T-helper 17 cell (primary cell): ENCODE measurements at regions not wholly inside any gene's neighbourhood (a gene's known extent, or its start where the extent isn't known, plus 50 kb on each side); places are given as distances from the start of the nearest gene placed in this dataset.

ENCODE experiments used
- ATAC-seq: fragments of 150-1000 bp; cut with Tn5 transposase; 2 replicates; pipeline ENCODE4 v1.10.0; 2021; ENCODE audit warnings: mild to moderate bottlenecking, moderate library complexity
- DNase-seq, 3 donors: peaks; one replicate each; pipeline versions ENCODE4 v3.0.0 to v3.0.0-alpha.2; 2020 to 2021
- H3K9me3 ChIP-seq: one replicate; pipeline ENCODE4 v1.7.0; 2013; ENCODE audit warnings: low read length, mild to moderate bottlenecking; ENCODE audit not compliant: control insufficient read depth, poor library complexity, severe bottlenecking
- H3K27ac Mint-ChIP-seq: one replicate; pipeline ENCODE4 v1.8.0; 2022; ENCODE audit warnings: mild to moderate bottlenecking, moderate library complexity, mixed read lengths
- H3K27me3 Mint-ChIP-seq: one replicate; pipeline ENCODE4 v1.8.0; 2022; ENCODE audit warnings: mixed read lengths
- H3K36me3 Mint-ChIP-seq: one replicate; pipeline ENCODE4 v1.8.0; 2022; ENCODE audit warnings: low read depth, mixed read lengths
- H3K4me1 Mint-ChIP-seq: one replicate; pipeline ENCODE4 v1.8.0; 2022; ENCODE audit warnings: mild to moderate bottlenecking, mixed read lengths
- H3K4me3 Mint-ChIP-seq: one replicate; pipeline ENCODE4 v1.8.0; 2022; ENCODE audit warnings: mild to moderate bottlenecking, moderate library complexity, mixed read lengths

DNA sequence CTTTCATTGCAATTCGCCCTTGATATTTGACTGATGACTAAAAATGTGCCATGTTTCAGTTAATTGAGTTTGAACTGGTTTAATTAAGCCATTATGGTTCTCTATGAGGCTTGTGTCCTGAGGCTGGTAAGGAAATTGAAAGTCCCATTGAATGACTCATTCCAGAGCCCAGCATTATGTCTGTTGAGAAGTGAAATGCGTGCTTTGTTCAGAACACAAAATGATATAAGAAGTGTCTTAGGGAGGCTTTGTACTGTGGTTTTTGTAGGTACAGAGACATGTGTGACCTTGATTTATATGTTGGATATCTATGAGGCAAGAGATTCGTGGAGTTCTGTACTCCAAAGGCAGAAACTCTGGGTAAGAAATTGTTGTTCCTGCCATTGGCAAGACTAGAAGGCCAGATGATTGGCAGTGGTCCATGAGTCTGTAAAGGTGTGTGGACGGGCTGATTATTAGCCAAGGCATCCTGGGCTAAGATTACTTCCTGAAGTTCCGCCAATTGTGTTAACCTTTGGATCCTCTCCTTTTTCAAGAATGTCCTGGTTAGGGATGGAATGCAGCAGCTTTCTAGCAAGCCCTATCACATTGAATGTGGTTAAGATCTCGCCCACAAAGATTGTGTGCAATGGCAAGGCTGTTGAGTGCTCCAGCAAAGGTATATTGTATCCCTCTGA, 103.7 kb downstream of the NPIPB5 start:
- H3K27ac Mint-ChIP-seq = no peak overlapping the region
- no peak overlapping the region for H3K4me3 Mint-ChIP-seq
- ATAC-seq = no peak
- H3K4me1 Mint-ChIP-seq = no peaks in the 10 kb centered on the region
- no peaks in the 10 kb centered on the region for H3K36me3 Mint-ChIP-seq
- H3K9me3 ChIP-seq = peaks cover 2% of the 10 kb centered on the region
- DNase-seq = no peak
- H3K27me3 Mint-ChIP-seq = peaks cover 43% of the 10 kb centered on the region

GRCh38 chr16:22618842-22619241, 108.2 kb downstream of the NPIPB5 start:
- DNase-seq = no peak
- Mint-ChIP-seq H3K27me3 (peaks cover 36% of the 10 kb centered on the region), H3K4me3 (no peak overlapping the region), H3K36me3 (no peaks in the 10 kb centered on the region), H3K4me1 (no peaks in the 10 kb centered on the region), H3K27ac (no peak overlapping the region)
- H3K9me3 ChIP-seq = peaks cover 2% of the 10 kb centered on the region
- ATAC-seq = no peak

GRCh38 chr16:22621586-22622155, 111.0 kb downstream of the NPIPB5 start:
- DNase-seq = no peak
- no peak for ATAC-seq
- no peak overlapping the region for H3K4me3 Mint-ChIP-seq
- no peaks in the 10 kb centered on the region for H3K4me1 Mint-ChIP-seq
- no peak overlapping the region for H3K27ac Mint-ChIP-seq
- no peaks in the 10 kb centered on the region for H3K9me3 ChIP-seq
- no peaks in the 10 kb centered on the region for H3K36me3 Mint-ChIP-seq
- H3K27me3 Mint-ChIP-seq = peaks cover 18% of the 10 kb centered on the region

- ATAC-seq = no peak
Measured at GRCh38 chr16:22622703-22623102, 112.0 kb downstream of the NPIPB5 start.

DNA sequence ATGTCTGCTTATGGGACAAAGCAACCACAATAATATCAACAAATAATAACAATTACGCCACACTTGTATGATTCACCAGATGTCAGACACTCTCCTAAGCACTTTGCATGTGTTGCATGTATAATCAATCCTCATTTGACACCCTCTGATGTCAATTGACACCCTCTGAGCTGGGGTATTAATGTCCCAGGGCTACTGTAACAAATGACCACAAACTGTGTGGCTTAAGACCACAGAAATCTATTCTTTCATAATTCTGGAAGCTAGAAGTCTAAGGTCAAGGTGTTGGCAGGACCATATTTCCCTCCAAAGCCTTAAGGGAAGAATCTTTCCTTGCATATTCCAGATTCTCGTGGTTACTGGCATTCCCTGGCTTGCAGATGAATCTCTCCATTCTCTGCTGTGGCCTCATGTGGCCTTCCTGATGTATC, 112.7 kb downstream of the NPIPB5 start:
- Mint-ChIP-seq H3K4me3 (no peak overlapping the region), H3K36me3 (no peaks in the 10 kb centered on the region), H3K4me1 (no peaks in the 10 kb centered on the region), H3K27me3 (peaks cover 13% of the 10 kb centered on the region), H3K27ac (no peak overlapping the region)
- no peak for ATAC-seq
- H3K9me3 ChIP-seq = no peaks in the 10 kb centered on the region
- no peak for DNase-seq

More at GRCh38 chr16:22622703-22623102, 112.0 kb downstream of the NPIPB5 start:
- Mint-ChIP-seq H3K27ac (no peak overlapping the region), H3K4me1 (no peaks in the 10 kb centered on the region), H3K36me3 (no peaks in the 10 kb centered on the region), H3K27me3 (peaks cover 12% of the 10 kb centered on the region), H3K4me3 (no peak overlapping the region)
- no peak for DNase-seq
- H3K9me3 ChIP-seq = no peaks in the 10 kb centered on the region

- no peak for DNase-seq
- H3K27me3 Mint-ChIP-seq = peaks cover 19% of the 10 kb centered on the region
- no peak for ATAC-seq
- no peaks in the 10 kb centered on the region for H3K4me1 Mint-ChIP-seq
- H3K36me3 Mint-ChIP-seq = no peaks in the 10 kb centered on the region
- H3K27ac Mint-ChIP-seq = no peak overlapping the region
- no peaks in the 10 kb centered on the region for H3K9me3 ChIP-seq
- no peak overlapping the region for H3K4me3 Mint-ChIP-seq
Measured at GRCh38 chr16:22624038-22624799, 113.5 kb downstream of the NPIPB5 start.

GRCh38 chr16:22624800-22625533, 114.3 kb downstream of the NPIPB5 start:
- Mint-ChIP-seq H3K27ac (no peak overlapping the region), H3K27me3 (peaks cover 15% of the 10 kb centered on the region), H3K4me1 (no peaks in the 10 kb centered on the region), H3K4me3 (no peak overlapping the region), H3K36me3 (no peaks in the 10 kb centered on the region)
- no peak for ATAC-seq
- H3K9me3 ChIP-seq = no peaks in the 10 kb centered on the region
- no peak for DNase-seq

DNA sequence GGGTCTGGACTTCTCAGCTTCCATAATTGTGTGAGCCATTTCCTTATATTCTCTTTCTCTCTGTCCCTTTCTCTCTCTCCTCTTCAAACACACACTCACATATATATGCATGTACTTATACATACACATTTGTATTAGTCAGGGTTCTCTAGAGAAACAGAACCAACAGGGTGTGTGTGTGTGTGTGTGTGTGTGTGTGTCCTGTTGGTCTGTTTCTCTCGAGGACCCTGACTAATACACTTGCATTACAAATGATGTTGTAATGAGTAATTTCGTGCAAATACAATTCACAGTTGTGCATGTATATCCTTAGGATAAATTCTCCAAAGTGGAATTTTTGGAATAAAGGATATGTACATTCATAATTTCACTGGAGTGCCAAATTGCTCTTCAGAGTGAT, 115.3 kb downstream of the NPIPB5 start:
- no peak overlapping the region for H3K27ac Mint-ChIP-seq
- no peaks in the 10 kb centered on the region for H3K36me3 Mint-ChIP-seq
- H3K27me3 Mint-ChIP-seq = peaks cover 11% of the 10 kb centered on the region
- DNase-seq (no peak), ATAC-seq (no peak)
- H3K4me3 Mint-ChIP-seq = no peak overlapping the region
- no peaks in the 10 kb centered on the region for H3K4me1 Mint-ChIP-seq
- no peaks in the 10 kb centered on the region for H3K9me3 ChIP-seq

GRCh38 chr16:22627043-22627442, 116.4 kb downstream of the NPIPB5 start:
- Mint-ChIP-seq H3K36me3 (no peaks in the 10 kb centered on the region), H3K4me1 (no peaks in the 10 kb centered on the region), H3K27me3 (peaks cover 19% of the 10 kb centered on the region), H3K4me3 (no peak overlapping the region), H3K27ac (no peak overlapping the region)
- DNase-seq (no peak), ATAC-seq (no peak)
- H3K9me3 ChIP-seq = no peaks in the 10 kb centered on the region

- DNase-seq = no peak
- Mint-ChIP-seq H3K4me1 (no peaks in the 10 kb centered on the region), H3K4me3 (no peak overlapping the region), H3K36me3 (no peaks in the 10 kb centered on the region), H3K27me3 (peaks cover 27% of the 10 kb centered on the region), H3K27ac (no peak overlapping the region)
- H3K9me3 ChIP-seq = no peaks in the 10 kb centered on the region
- no peak for ATAC-seq
Measured at GRCh38 chr16:22628994-22629393, 118.3 kb downstream of the NPIPB5 start.

GRCh38 chr16:22630242-22630641, 119.6 kb downstream of the NPIPB5 start:
- Mint-ChIP-seq H3K27ac (no peak overlapping the region), H3K27me3 (peaks cover 33% of the 10 kb centered on the region), H3K4me3 (no peak overlapping the region), H3K4me1 (no peaks in the 10 kb centered on the region), H3K36me3 (no peaks in the 10 kb centered on the region)
- no peak for DNase-seq
- H3K9me3 ChIP-seq = no peaks in the 10 kb centered on the region
- ATAC-seq = no peak

- H3K4me1 Mint-ChIP-seq = no peaks in the 10 kb centered on the region
- no peak overlapping the region for H3K27ac Mint-ChIP-seq
- no peak for ATAC-seq
- no peaks in the 10 kb centered on the region for H3K36me3 Mint-ChIP-seq
- H3K27me3 Mint-ChIP-seq = peaks cover 37% of the 10 kb centered on the region
- H3K4me3 Mint-ChIP-seq = no peak overlapping the region
- DNase-seq = no peak
- no peaks in the 10 kb centered on the region for H3K9me3 ChIP-seq
Measured at GRCh38 chr16:22631264-22631663, 120.6 kb downstream of the NPIPB5 start.

DNA sequence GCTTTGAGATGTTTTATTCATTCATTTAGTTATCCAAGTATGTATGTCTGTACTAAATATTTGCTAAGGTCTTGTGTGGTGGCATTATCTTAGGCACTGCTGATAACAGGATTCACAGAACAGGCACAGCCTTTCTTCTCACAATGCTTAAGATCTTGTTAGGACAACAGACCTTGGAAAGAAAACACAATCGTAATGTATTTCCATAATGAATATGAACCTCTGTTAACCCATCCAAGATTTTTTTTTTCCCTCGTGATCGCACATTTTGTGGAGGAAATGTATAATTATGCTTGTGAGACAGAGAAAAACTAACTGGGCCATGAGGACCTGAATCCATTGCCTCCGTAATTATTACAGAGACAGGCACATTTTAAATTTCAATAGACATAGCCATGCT, 121.9 kb downstream of the NPIPB5 start:
- Mint-ChIP-seq H3K27ac (no peak overlapping the region), H3K4me1 (no peaks in the 10 kb centered on the region), H3K4me3 (no peak overlapping the region), H3K27me3 (peaks cover 37% of the 10 kb centered on the region), H3K36me3 (no peaks in the 10 kb centered on the region)
- no peak for DNase-seq
- no peak for ATAC-seq
- no peaks in the 10 kb centered on the region for H3K9me3 ChIP-seq
